ENCODE measurements at regions not wholly inside any gene's neighbourhood (a gene's known extent, or its start where the extent isn't known, plus 50 kb on each side); places are given as distances from the start of the nearest gene placed in this dataset.

DNA sequence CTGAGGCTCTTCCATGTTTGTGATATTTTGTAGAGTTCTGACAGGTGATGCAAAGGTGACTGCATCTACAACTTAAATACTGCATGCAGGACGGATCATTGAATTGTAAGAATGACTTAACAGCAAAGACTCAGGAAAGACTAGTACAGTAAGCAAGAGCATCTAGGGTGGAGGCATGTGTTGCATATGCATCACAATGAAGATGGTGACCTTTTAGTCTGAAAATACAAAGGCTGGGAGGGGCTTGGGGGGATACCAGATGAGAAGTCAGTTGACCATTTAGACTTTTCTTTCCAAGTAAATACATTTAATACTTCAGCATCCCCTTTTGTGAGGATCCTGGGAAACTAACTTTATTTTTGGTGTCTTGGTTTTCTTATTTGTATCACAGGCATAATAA is 145.5 kb downstream of the NUF2 start (continued):
- TF ChIP-seq, protein P1, sequence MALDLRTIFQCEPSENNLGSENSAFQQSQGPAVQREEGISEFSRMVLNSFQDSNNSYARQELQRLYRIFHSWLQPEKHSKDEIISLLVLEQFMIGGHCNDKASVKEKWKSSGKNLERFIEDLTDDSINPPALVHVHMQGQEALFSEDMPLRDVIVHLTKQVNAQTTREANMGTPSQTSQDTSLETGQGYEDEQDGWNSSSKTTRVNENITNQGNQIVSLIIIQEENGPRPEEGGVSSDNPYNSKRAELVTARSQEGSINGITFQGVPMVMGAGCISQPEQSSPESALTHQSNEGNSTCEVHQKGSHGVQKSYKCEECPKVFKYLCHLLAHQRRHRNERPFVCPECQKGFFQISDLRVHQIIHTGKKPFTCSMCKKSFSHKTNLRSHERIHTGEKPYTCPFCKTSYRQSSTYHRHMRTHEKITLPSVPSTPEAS (tag by site-specific recombination; IDR thresholded peaks at IDR 0.05) = no peak
- TF ChIP-seq SALL2 (tag by site-specific recombination; IDR thresholded peaks at IDR 0.05; ENCODE audit: borderline replicate concordance) (no peak), ZNF184 (tag by site-specific recombination; IDR thresholded peaks at IDR 0.05) (no peak), ZNF211 (tag by site-specific recombination; IDR thresholded peaks at IDR 0.05; ENCODE audit: low read depth) (no peak), ZNF426 (tag by site-specific recombination; IDR thresholded peaks at IDR 0.05) (no peak), ZNF621 (tag by site-specific recombination; IDR thresholded peaks at IDR 0.05) (no peak), YY1 (tag by site-specific recombination; IDR thresholded peaks at IDR 0.05) (no peak), ZNF660 (tag by site-specific recombination; IDR thresholded peaks at IDR 0.05) (no peak), TRIM28 (IDR thresholded peaks at IDR 0.05; ENCODE audit: borderline replicate concordance, low read length) (no peak), ZNF549 (tag by site-specific recombination; IDR thresholded peaks at IDR 0.05) (no peak), ZNF148 (tag by site-specific recombination; IDR thresholded peaks at IDR 0.05; ENCODE audit: borderline replicate concordance) (no peak), ZNF473 (tag by site-specific recombination; IDR thresholded peaks at IDR 0.05) (no peak), ZBTB20 (tag by site-specific recombination; IDR thresholded peaks at IDR 0.05) (no peak), ZNF274 (IDR thresholded peaks at IDR 0.05; ENCODE audit: low read length) (no peak), ZNF274 (tag by site-specific recombination; IDR thresholded peaks at IDR 0.05; ENCODE audit: borderline replicate concordance) (no peak)

- ChIA-PET POLR2A (no interaction called here), CTCF (no interaction called here)
- Histone ChIP-seq H3K36me3 (ENCODE audit: control insufficient read depth in 2 of 2, insufficient read depth in 1 of 2, low read length in 2 of 2) (no peaks in the 10 kb centered on the region), H3K4me1 (ENCODE audit: control insufficient read depth, insufficient read depth, low read length) (no peaks in the 10 kb centered on the region), H3K4me3 (ENCODE audit: low read depth, low read length) (no peak overlapping the region), H3K9me3 (ENCODE audit: control insufficient read depth, insufficient read depth, low read depth, low read length) (no peaks in the 10 kb centered on the region), H3K27ac (ENCODE audit: extremely low read depth, low read depth, low read length) (no peak overlapping the region)
- TF ChIP-seq, protein P2, sequence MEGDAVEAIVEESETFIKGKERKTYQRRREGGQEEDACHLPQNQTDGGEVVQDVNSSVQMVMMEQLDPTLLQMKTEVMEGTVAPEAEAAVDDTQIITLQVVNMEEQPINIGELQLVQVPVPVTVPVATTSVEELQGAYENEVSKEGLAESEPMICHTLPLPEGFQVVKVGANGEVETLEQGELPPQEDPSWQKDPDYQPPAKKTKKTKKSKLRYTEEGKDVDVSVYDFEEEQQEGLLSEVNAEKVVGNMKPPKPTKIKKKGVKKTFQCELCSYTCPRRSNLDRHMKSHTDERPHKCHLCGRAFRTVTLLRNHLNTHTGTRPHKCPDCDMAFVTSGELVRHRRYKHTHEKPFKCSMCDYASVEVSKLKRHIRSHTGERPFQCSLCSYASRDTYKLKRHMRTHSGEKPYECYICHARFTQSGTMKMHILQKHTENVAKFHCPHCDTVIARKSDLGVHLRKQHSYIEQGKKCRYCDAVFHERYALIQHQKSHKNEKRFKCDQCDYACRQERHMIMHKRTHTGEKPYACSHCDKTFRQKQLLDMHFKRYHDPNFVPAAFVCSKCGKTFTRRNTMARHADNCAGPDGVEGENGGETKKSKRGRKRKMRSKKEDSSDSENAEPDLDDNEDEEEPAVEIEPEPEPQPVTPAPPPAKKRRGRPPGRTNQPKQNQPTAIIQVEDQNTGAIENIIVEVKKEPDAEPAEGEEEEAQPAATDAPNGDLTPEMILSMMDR (tag by site-specific recombination; IDR thresholded peaks at IDR 0.05) = peak; percentile 29; the same call in 1 of the 2 replicates
- TF ChIP-seq REPIN1 (tag by site-specific recombination; IDR thresholded peaks at IDR 0.05; ENCODE audit: low read depth) = no peak
- no peak for TF ChIP-seq ZNF626 (tag by site-specific recombination; IDR thresholded peaks at IDR 0.05)
- no peak for TF ChIP-seq ZNF571 (tag by site-specific recombination; IDR thresholded peaks at IDR 0.05)
Measured at GRCh38 chr1:163471779-163472650, 150.3 kb downstream of the NUF2 start.

Data from HEK293 (cell line).